Retinal pigment epithelial cell (primary cell): ENCODE measurements at regions not wholly inside any gene's neighbourhood (a gene's known extent, or its start where the extent isn't known, plus 50 kb on each side); places are given as distances from the start of the nearest gene placed in this dataset.

Source experiments
- DNase-seq: peaks from one replicate; pipeline ENCODE4 v3.0.0-alpha.2; 2010; ENCODE audit warnings: low read depth
- H3K4me3 ChIP-seq: 2 replicates; pipeline ENCODE4 v1.5.1; 2011; ENCODE audit warnings: mild to moderate bottlenecking, low read length, control low read depth, moderate library complexity
- CTCF ChIP-seq: conservative IDR thresholded peaks from 2 replicates; pipeline ENCODE4 v1.5.1; 2011; ENCODE audit warnings: low read depth, low read length, control low read depth, inconsistent platforms

DNA sequence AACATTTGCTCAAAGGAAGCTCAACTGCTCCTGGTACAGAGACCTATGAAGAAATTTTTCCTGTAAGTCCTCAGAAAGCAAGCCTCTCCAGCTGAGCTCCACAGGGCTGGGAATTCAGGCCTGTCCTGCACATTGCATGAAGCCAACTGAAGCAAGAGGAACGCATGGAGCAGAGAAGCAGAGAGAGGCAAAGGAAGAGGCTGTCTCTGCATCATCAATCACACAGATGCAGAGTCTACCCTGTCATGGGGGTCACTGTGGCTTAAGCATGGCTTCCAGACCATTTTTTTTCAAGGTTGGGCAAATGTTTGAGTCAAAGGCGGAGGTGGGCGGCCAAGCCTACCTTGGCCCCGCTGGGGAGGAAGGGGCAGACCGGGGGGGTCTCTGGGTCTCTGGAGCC is 110.3 kb upstream of the MSX1 start:
- no peak overlapping the region for H3K4me3 ChIP-seq
- TF ChIP-seq CTCF: no peak
- DNase-seq: no peak

GRCh38 chr4:4746444-4746843 is 113.0 kb upstream of the MSX1 start:
- TF ChIP-seq CTCF: no peak
- no peak overlapping the region for H3K4me3 ChIP-seq
- DNase-seq: no peak

- no peak for DNase-seq
- no peak for TF ChIP-seq CTCF
Observed at GRCh38 chr4:4740071-4740470, 119.4 kb upstream of the MSX1 start.

GRCh38 chr4:4735870-4736269 is 123.6 kb upstream of the MSX1 start:
- no peak for DNase-seq
- no peak overlapping the region for H3K4me3 ChIP-seq
- TF ChIP-seq CTCF: no peak

More at GRCh38 chr4:4740071-4740470, 119.4 kb upstream of the MSX1 start:
- no peak overlapping the region for H3K4me3 ChIP-seq

DNA sequence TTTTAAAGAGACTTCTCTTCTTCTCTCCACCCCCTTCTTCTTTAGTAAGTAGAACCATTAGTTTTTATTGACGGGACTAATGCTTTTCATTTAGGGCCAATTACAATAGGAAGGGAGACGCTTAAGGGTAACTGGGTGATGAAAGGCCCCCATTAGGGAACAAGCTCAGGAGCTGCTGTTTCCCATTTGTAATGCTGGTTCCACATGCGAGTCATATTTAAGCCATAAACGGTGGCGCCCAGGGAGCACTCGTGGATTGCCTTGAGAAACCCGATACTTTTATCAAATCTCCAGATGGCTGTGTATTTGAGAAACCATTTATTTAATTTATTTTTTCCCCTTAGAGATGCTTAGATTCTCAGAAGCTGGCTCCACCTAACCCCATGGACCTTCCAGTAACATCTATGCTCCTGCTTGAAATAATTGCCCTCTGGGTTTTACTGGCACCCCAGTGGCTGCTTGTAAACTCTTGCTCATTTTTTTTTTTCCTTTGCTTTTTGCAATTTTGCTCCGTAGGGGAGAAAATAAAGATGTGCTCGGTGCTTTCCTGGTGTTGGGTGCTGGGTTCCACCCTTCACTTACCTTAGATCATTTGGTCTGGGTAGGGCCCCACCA is 124.2 kb upstream of the MSX1 start:
- DNase-seq: no peak
- no peak for TF ChIP-seq CTCF

DNA sequence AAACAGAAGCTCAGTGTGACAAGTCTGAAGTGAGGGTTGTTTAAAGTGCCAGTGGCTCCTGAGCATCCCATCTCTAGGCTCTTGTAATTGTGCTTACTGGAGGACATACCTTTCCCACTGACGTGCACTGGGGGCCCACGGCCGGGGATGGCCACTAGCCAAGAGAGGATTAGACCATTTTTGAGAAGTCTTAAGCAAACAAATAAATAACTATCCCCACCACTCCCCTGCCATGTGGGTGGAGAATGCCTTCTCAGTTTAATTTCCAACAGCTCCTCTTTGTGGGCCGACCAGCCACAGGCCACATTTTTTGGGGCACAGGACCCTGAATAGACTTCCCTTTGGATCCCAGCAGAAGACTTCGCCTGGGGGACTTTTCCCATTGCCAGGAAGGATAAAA is 125.0 kb upstream of the MSX1 start:
- H3K4me3 ChIP-seq: no peak overlapping the region
- TF ChIP-seq CTCF: no peak
- DNase-seq: no peak

More for the DNA sequence above, 124.2 kb upstream of the MSX1 start:
- no peak overlapping the region for H3K4me3 ChIP-seq

DNA sequence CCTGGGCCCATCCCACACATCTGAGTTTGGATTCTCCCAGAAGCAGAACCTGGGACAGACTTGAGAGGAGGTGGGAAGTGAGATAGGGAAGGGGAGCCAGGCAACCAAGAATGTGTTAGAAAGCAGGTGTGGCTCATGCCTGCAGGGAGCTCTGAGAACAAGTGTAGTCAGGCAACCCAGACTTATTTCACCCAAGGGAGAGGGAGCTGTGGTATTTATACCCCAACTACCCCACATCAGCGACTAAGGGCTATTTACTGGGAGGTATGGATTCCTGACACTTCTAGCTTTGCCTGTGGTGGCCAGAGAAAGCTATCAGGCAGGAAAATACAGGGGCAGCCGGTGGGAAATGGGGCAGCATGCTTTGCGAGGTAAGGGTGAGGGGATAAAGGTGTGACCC is 125.8 kb upstream of the MSX1 start:
- H3K4me3 ChIP-seq: no peak overlapping the region
- no peak for TF ChIP-seq CTCF
- DNase-seq: no peak
